ENCODE measurements at regions not wholly inside any gene's neighbourhood (a gene's known extent, or its start where the extent isn't known, plus 50 kb on each side); places are given as distances from the start of the nearest gene placed in this dataset.

- Histone ChIP-seq H3K4me3 (no peak overlapping the region), H3K4me1 (peaks cover 0 to 23% of the 10 kb centered on the region in 2 donors), H3K36me3 (no peaks in the 10 kb centered on the region), H3K27ac (no peak overlapping the region), H3K27me3 (no peaks in the 10 kb centered on the region), H3K9me3 (no peaks in the 10 kb centered on the region)
- in situ Hi-C loops (cut with MboI; ENCODE audit: low sequenced_read_pairs in 4 of 4) (loop anchor here in 2 of 4 donors (25.0 kb wide), 1 partner anchor 1350 kb away; no protein-coding TSS in a partner anchor), intact Hi-C loops (cut with DNase I; ENCODE audit: low total_unique reads) (loop anchor here (5.0 kb wide), 2 partner anchors 1330 to 1950 kb away; no protein-coding TSS in a partner anchor)
- DNase-seq (no peak), ATAC-seq (no peak)
- no peak for TF ChIP-seq CTCF (IDR thresholded peaks at IDR 0.05 in 4 of 5, conservative IDR thresholded peaks at IDR 0.05 in 1 of 5)
- no peak for TF ChIP-seq POLR2A (IDR thresholded peaks at IDR 0.05)
These were observed 149.4 kb upstream of the KCNMB2 start for GRCh38 chr3:178386880-178387279.

GRCh38 chr3:178388473-178388872, 147.8 kb upstream of the KCNMB2 start:
- TF ChIP-seq POLR2A (IDR thresholded peaks at IDR 0.05) = no peak
- no peak for TF ChIP-seq CTCF (IDR thresholded peaks at IDR 0.05 in 4 of 5, conservative IDR thresholded peaks at IDR 0.05 in 1 of 5)
- Histone ChIP-seq H3K4me3 (no peak overlapping the region), H3K36me3 (no peaks in the 10 kb centered on the region), H3K27ac (no peak overlapping the region), H3K9me3 (no peaks in the 10 kb centered on the region), H3K4me1 (peaks cover 0 to 13% of the 10 kb centered on the region in 2 donors), H3K27me3 (no peaks in the 10 kb centered on the region)
- in situ Hi-C loops (cut with MboI; ENCODE audit: low sequenced_read_pairs in 4 of 4) (loop anchor here in 2 of 4 donors (25.0 kb wide), 1 partner anchor 1351 kb away; no protein-coding TSS in a partner anchor), intact Hi-C loops (cut with DNase I; ENCODE audit: low total_unique reads) (loop anchor here (5.0 kb wide), 2 partner anchors 1331 to 1951 kb away; no protein-coding TSS in a partner anchor)
- ATAC-seq = no peak
- no peak for DNase-seq

- H3K27ac ChIP-seq = no peak overlapping the region
- TF ChIP-seq POLR2A (IDR thresholded peaks at IDR 0.05) (no peak), CTCF (IDR thresholded peaks at IDR 0.05 in 4 of 5, conservative IDR thresholded peaks at IDR 0.05 in 1 of 5) (no peak)
- no peaks in the 10 kb centered on the region for H3K27me3 ChIP-seq
- intact Hi-C loops (cut with DNase I; ENCODE audit: low total_unique reads) (loop anchor here (5.0 kb wide), 2 partner anchors 1332 to 1952 kb away; no protein-coding TSS in a partner anchor), in situ Hi-C loops (cut with MboI; ENCODE audit: low sequenced_read_pairs in 4 of 4) (loop anchor here in 2 of 4 donors (25.0 kb wide), 1 partner anchor 1352 kb away; no protein-coding TSS in a partner anchor)
- peaks cover 0 to 8% of the 10 kb centered on the region in 2 donors for H3K4me1 ChIP-seq
- no peak for DNase-seq
- no peak for ATAC-seq
- H3K4me3 ChIP-seq = no peak overlapping the region
- H3K9me3 ChIP-seq = no peaks in the 10 kb centered on the region
- no peaks in the 10 kb centered on the region for H3K36me3 ChIP-seq
These were observed 147.0 kb upstream of the KCNMB2 start for GRCh38 chr3:178389258-178389657.

- Histone ChIP-seq H3K4me3 (no peak overlapping the region), H3K4me1 (no peaks in the 10 kb centered on the region), H3K27ac (no peak overlapping the region), H3K36me3 (no peaks in the 10 kb centered on the region), H3K27me3 (no peaks in the 10 kb centered on the region), H3K9me3 (no peaks in the 10 kb centered on the region)
- ATAC-seq (no peak), DNase-seq (no peak)
- intact Hi-C loops (cut with DNase I; ENCODE audit: low total_unique reads) (no loop called here), in situ Hi-C loops (cut with MboI; ENCODE audit: low sequenced_read_pairs in 4 of 4) (loop anchor here in 2 of 4 donors (25.0 kb wide), 1 partner anchor 1355 kb away; no protein-coding TSS in a partner anchor)
- TF ChIP-seq CTCF (IDR thresholded peaks at IDR 0.05 in 4 of 5, conservative IDR thresholded peaks at IDR 0.05 in 1 of 5) = no peak
- TF ChIP-seq POLR2A (IDR thresholded peaks at IDR 0.05) = no peak
These were observed 143.7 kb upstream of the KCNMB2 start for GRCh38 chr3:178392511-178392926.
